HG03565 (cell line): ENCODE measurements at regions not wholly inside any gene's neighbourhood (a gene's known extent, or its start where the extent isn't known, plus 50 kb on each side); places are given as distances from the start of the nearest gene placed in this dataset.

Experiments used
- ATAC-seq: cut with Tn5 transposase; IDR thresholded peaks from one replicate; pipeline ENCODE4 v1.9.1; 2021; ENCODE audit warnings: mild to moderate bottlenecking, moderate library complexity; ENCODE audit not compliant: unreplicated experiment

- no peak for ATAC-seq
These were observed 261.6 kb downstream of the VPS13C start for GRCh38 chr15:61798631-61799030.

DNA sequence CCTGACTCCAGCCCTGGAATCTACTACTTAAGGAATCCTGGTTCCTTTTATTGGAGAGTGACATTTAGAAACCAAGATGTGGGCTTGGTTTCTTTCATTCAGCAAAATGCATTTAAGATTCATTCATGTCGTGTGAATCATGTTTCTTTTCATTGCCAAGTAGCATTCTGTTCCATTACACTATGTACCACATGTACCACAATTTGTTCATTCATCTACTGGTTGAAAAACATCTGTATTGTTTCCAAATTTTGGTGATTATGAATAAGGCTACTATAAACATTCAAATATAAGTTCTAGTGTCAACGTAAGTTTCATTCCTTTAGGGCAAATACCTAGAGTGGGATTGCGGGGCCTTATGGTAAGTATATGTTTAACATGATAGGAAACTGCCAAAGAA lies 264.2 kb downstream of the VPS13C start:
- ATAC-seq, result no peak

DNA sequence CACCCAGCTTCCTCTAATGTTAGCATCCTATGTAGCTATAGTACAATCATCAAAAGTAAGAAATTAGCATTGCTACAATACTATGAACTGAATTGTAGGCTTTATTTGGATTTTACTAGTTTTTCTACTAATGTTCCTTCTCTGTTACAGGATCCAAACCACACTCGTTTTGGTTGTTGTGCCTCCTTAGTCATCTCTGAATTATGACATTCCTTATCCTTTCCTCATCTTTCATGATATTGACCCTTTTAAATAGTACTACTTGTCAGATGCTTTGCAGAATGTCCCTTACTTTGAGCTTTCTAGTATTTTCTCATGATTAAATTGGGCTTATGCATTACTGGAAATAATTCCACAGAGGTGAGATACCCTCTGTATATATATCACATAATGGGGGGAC lies 265.4 kb downstream of the VPS13C start:
- no peak for ATAC-seq

DNA sequence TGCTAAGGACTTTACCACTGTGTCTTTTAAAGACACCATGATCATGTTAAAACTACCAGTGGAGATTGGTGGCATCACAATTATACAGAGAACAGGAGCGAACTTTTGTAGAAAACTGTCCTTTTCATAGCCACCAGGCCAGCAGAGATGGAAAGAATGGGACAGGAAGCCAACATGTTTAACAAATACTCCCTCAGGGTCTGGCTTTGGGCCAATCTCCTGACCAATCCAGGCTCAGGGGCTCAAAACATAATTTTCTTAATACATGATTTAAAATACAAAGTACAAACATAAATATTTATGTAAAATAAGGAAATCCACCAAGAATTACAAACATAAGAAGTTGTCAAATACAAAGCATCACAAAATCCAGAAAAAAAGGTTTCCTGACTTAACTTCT lies 266.0 kb downstream of the VPS13C start:
- no peak for ATAC-seq

GRCh38 chr15:61784734-61785133 lies 275.5 kb downstream of the VPS13C start:
- no peak for ATAC-seq

DNA sequence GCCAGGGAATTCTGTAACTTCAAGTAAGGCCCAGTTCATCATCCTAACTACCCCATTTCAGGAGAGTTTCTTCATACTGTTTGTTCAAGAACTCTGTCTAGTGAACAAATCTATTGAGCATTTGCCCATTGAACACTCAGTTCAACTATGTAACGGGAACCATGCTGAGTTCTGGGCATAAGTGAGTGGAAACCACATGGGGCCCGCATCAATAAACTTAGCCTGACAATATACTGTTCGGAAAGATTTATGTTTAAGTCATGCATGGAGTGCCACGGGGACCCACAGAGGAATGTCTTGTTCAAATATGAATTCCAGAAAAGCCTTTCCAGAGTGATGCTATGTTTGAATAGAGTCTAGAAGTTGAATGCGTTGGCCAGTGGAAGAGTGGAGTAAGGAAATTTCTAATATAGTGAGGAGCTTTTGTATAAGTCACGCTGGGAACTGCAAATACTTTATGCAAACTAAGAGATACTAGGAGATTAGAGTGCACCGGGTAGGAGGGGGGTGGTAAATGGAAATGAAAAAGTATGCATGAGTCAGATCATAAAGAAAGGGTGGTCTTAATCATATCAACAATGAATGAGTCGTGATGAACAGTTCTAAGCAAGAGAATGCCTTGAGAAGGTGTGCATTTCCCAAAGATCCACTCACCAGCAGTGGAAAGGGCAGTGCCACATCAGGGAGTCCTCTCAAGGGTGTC lies 279.8 kb downstream of the VPS13C start:
- no peak for ATAC-seq

DNA sequence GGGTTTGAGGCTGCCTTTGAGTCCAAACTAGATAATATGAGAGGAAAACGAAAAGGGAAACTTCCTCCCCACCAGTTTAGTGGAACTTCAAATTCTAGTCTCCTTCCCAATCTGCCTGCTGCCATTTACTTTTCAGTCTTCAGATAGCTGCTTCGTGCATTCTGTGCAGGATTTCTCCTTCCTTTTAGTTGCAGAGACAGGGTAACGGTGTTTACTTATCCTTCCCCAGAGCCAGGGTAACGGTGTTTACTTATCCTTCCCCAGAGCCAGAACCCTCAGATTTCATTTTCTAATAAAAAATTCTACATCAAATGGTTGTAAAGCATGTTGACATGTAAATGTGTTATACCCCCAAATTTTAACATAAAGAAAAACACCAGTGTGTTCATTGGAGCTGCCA lies 282.6 kb downstream of the VPS13C start:
- ATAC-seq, result no peak

GRCh38 chr15:61769557-61769956 lies 290.7 kb downstream of the VPS13C start:
- ATAC-seq, result no peak

DNA sequence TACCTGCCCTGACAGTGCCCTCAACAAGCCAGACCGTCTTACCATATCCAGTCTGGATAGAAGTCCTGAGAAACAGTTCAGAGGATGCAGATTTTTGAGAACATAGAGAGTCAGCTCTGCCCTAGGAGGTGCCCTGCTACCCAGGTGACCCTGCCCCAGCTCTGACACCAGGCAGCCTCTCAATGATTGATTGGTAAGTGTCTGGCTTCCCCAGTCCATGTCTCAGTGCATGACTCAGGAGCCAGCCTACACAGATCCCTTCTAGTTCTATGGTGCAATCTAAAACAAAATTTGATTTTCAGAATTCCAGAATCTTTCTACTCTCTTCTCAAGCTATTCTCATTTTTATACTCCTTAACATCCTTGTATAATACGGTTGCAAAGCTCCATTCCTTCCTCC lies 292.1 kb downstream of the VPS13C start:
- no peak for ATAC-seq

DNA sequence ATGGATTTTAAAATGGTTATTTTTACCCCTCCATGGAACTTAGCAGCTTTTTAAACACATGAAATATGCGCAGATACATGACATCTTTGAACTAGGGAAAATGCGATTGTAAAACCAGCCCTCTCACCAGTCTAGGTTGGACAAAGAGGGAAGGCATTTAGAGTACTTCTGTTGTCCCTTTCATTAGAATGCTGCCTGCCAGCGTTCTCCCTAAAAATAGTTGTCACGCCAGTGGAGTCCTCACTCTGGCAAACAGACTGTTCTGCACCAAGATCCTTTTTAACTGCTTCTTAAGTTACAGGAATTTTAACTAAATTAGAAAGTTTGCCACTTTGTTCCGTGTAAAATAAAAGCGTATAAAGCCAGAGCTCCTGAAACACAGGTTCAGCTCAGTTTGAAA lies 295.3 kb downstream of the VPS13C start:
- no peak for ATAC-seq

GRCh38 chr15:61764141-61764540 lies 296.1 kb downstream of the VPS13C start:
- ATAC-seq, result no peak

- no peak for ATAC-seq
These were observed 297.6 kb downstream of the VPS13C start for GRCh38 chr15:61762676-61763075.

- no peak for ATAC-seq
These were observed 300.6 kb downstream of the VPS13C start for GRCh38 chr15:61759639-61760038.

GRCh38 chr15:61756071-61756820 lies 304.0 kb downstream of the VPS13C start:
- no peak for ATAC-seq

- no peak for ATAC-seq
These were observed 304.8 kb downstream of the VPS13C start for GRCh38 chr15:61755467-61755866.

DNA sequence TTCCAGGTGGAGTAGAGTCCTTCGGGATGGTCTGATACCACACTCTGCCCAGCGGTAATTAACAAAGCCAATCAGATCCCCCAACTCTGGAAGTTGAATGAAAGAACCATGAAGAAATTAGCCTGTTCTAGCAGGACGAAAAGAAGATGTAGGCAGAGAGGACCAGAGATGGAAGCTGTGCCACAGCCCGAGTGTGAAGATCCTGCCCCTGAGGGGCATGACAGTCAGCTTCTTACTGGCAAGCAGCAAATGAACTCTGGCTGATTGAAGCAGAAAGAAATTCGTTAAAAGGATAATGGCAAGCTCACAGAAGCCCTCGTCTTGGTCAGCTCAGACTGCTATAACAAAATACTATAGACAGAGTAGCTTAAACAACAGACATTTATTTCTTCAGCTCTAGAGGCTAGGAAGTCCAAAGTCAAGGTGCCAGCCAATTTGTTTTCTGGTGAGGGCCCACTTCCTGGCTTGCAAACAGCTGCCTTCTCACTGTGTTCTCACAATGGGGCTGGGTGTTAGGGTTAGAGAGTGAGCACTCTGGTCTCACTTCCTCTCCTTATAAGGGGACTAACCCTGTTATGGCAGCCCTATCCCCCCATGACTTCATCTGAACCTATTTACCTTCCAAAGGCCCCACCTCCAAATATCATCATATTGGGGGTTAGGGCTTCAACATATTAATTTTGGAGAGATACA lies 307.1 kb downstream of the VPS13C start:
- ATAC-seq, result no peak

- no peak for ATAC-seq
These were observed 308.2 kb downstream of the VPS13C start for GRCh38 chr15:61752001-61752400.

DNA sequence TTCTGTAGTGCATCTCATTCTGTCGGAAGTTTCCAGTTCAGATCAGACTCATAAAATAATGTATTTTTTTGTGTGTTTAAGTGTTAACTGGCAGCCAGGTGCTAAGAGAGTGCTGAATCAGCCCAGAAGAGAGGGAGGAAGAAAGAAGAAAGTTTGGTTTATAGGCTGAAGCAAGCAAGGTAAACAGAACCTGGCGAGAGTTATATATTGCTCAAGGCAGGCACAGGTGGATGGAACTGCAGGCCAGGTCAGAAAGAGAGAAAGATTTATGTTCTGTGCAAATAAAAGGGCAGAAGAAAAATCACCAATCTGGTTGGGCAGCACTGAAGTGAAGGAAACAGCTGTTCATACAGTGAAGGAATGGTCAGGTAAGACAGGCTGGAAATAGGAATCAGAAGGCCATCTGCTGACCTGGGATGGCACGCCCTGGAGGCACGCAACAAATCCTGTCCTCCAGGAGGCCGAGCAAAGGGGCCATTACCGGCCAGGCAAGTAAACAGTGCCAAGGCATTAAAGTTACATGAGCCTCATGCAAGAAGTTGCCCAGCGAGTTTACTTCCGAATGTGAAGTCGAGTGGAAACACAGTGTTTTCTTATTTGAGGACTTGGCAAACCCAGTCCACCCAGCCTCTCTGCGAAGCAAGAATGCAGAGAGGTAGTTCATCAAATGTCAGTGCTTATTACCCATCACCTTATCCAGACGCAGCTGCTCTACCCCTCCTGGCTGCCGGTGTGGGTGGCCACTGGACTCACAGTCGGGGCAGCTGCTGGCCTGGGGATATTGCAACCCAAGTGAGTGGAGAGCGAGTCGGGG lies 309.8 kb downstream of the VPS13C start:
- ATAC-seq, result no peak

DNA sequence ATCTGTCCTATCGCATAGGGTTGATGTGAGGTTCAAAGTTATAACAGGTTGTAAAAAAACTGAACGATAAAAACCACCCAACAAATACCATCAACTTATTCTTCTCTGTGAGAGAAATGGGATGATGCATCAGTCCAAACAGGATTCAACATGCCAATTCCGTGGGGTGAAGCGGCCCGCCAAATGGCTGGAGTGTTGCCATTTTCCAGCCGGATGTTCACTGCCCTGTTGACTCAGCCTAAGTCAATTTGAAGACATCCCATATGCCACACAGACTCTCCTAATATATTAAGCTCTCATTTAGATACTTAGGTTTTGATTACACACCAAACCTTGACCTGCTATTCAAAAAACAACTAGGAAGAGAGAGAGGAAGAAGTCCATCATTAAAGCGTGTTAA lies 311.1 kb downstream of the VPS13C start:
- no peak for ATAC-seq

DNA sequence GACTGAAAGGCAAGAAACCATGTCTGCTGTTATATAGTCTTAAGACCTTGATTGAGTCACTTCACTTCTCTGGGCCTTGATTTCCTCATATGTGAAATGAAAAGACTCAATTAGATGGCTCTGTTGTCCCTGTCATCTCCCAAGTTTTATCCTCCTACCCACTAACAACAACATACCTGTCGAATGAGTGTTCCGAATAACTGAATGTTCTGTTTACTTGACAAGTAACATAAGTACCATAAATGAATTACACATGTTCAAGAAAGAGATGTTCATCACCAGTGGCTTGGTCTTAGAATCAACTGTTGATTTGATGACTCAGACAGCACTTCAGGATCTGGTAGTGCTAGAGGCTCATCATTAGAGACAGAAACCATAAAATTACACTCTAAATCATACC lies 311.7 kb downstream of the VPS13C start:
- no peak for ATAC-seq

DNA sequence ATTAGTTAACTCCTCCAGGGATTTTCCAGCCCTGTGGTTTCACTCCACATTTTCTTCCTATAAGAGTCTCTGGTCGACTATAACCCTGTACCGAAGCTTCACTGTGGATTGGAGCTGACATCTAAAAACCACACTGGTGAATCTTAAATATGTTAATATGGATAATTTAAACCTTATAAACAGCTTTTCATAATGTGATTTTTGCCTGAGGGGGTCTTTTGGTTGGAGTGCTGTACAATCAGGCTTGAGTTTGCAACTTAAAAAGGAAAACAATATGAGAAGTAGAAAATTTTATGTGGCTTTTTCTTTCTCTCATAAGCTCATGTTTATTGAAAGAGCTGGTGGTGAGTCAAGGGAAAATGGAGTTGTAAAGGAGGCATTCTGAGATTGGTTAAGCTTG lies 313.7 kb downstream of the VPS13C start:
- ATAC-seq, result no peak
